ENCODE measurements at regions not wholly inside any gene's neighbourhood (a gene's known extent, or its start where the extent isn't known, plus 50 kb on each side); places are given as distances from the start of the nearest gene placed in this dataset.
"Not testable (repeated sequence)": the region's sequence is repeated elsewhere in the genome, so short reads cannot be mapped to it uniquely, and the experiment has no call there.

DNA sequence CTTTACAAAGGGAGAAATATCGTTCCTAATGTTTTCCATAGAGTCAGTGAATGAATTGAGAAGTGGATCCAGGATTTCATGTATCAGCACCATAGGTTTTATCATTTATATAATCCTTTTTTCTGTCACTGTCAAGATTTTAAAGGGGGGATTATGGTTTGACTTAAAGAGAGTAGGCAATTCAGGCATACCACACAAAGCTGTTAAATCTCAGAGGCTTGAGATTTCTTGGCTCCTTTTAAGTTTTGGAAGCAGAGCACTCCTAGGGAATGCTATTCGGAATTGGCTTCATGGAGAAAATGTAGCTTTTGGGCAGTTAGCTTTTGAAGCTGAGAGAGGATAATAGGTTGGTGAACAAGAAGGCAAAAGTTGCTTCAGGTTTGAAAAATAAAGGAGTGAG, 274.7 kb downstream of the SOX4 start:
- H3K9me3 ChIP-seq (ENCODE audit: control insufficient read depth, insufficient read depth, low read length) = no peaks in the 10 kb centered on the region
- H3K4me3 ChIP-seq (ENCODE audit: low read depth, low read length) = no peak overlapping the region
- no peaks in the 10 kb centered on the region for H3K36me3 ChIP-seq (ENCODE audit: control insufficient read depth, insufficient read depth, low read length)
- no peaks in the 10 kb centered on the region for H3K27me3 ChIP-seq (ENCODE audit: control insufficient read depth, insufficient read depth, low read length)
- H3K9ac ChIP-seq (ENCODE audit: low read depth, low read length) = no peak overlapping the region
- peaks cover 2% of the 10 kb centered on the region for H3K4me1 ChIP-seq (ENCODE audit: control insufficient read depth, insufficient read depth, low read length)

GRCh38 chr6:21869085-21869771, 275.7 kb downstream of the SOX4 start:
- Histone ChIP-seq H3K4me1 (ENCODE audit: control insufficient read depth, insufficient read depth, low read length) (peaks cover 2% of the 10 kb centered on the region), H3K36me3 (ENCODE audit: control insufficient read depth, insufficient read depth, low read length) (no peaks in the 10 kb centered on the region), H3K4me3 (ENCODE audit: low read depth, low read length) (no peak overlapping the region), H3K9ac (ENCODE audit: low read depth, low read length) (no peak overlapping the region), H3K9me3 (ENCODE audit: control insufficient read depth, insufficient read depth, low read length) (no peaks in the 10 kb centered on the region), H3K27me3 (ENCODE audit: control insufficient read depth, insufficient read depth, low read length) (no peaks in the 10 kb centered on the region)

- H3K36me3 ChIP-seq (ENCODE audit: control insufficient read depth, insufficient read depth, low read length) = peaks cover 5% of the 10 kb centered on the region
- H3K9ac ChIP-seq (ENCODE audit: low read depth, low read length) = no peak overlapping the region
- H3K4me3 ChIP-seq (ENCODE audit: low read depth, low read length) = no peak overlapping the region
- no peaks in the 10 kb centered on the region for H3K9me3 ChIP-seq (ENCODE audit: control insufficient read depth, insufficient read depth, low read length)
- H3K27me3 ChIP-seq (ENCODE audit: control insufficient read depth, insufficient read depth, low read length) = no peaks in the 10 kb centered on the region
- H3K4me1 ChIP-seq (ENCODE audit: control insufficient read depth, insufficient read depth, low read length) = peaks cover 2% of the 10 kb centered on the region
Observed at GRCh38 chr6:21870076-21870730, 276.7 kb downstream of the SOX4 start.

- no peak overlapping the region for H3K4me3 ChIP-seq (ENCODE audit: low read depth, low read length)
- no peak overlapping the region for H3K9ac ChIP-seq (ENCODE audit: low read depth, low read length)
- no peaks in the 10 kb centered on the region for H3K9me3 ChIP-seq (ENCODE audit: control insufficient read depth, insufficient read depth, low read length)
- H3K27me3 ChIP-seq (ENCODE audit: control insufficient read depth, insufficient read depth, low read length) = no peaks in the 10 kb centered on the region
- peaks cover 5% of the 10 kb centered on the region for H3K36me3 ChIP-seq (ENCODE audit: control insufficient read depth, insufficient read depth, low read length)
- peaks cover 2% of the 10 kb centered on the region for H3K4me1 ChIP-seq (ENCODE audit: control insufficient read depth, insufficient read depth, low read length)
Observed at GRCh38 chr6:21871831-21872230, 278.3 kb downstream of the SOX4 start.

GRCh38 chr6:21872749-21873148, 279.2 kb downstream of the SOX4 start:
- Histone ChIP-seq H3K9ac (ENCODE audit: low read depth, low read length) (no peak overlapping the region), H3K4me1 (ENCODE audit: control insufficient read depth, insufficient read depth, low read length) (peaks cover 2% of the 10 kb centered on the region), H3K9me3 (ENCODE audit: control insufficient read depth, insufficient read depth, low read length) (no peaks in the 10 kb centered on the region), H3K27me3 (ENCODE audit: control insufficient read depth, insufficient read depth, low read length) (no peaks in the 10 kb centered on the region), H3K36me3 (ENCODE audit: control insufficient read depth, insufficient read depth, low read length) (peaks cover 5% of the 10 kb centered on the region), H3K4me3 (ENCODE audit: low read depth, low read length) (no peak overlapping the region)

DNA sequence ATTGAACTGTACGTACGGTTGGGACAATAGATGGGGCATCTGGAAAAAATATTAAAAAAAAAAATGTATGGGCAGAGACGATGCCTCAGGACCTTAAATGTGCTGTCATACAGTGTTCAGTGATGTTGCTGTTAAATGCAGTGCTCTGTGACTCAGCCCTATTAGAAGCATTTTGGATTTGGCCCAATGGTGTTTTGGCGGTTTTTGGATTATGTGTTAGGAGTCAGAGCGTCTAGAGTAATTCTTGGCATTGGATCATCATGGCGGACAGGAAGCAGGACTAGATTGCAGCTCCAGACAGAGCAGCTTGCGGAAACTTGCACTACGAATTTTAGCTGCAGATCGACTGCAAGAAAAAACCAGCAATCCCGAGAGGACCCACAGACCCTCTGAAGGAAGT, 280.0 kb downstream of the SOX4 start:
- Histone ChIP-seq H3K9me3 (ENCODE audit: control insufficient read depth, insufficient read depth, low read length) (no peaks in the 10 kb centered on the region), H3K36me3 (ENCODE audit: control insufficient read depth, insufficient read depth, low read length) (peaks cover 5% of the 10 kb centered on the region), H3K9ac (ENCODE audit: low read depth, low read length) (no peak overlapping the region), H3K4me3 (ENCODE audit: low read depth, low read length) (no peak overlapping the region), H3K27me3 (ENCODE audit: control insufficient read depth, insufficient read depth, low read length) (no peaks in the 10 kb centered on the region), H3K4me1 (ENCODE audit: control insufficient read depth, insufficient read depth, low read length) (peaks cover 2% of the 10 kb centered on the region)

GRCh38 chr6:21874372-21874771, 280.8 kb downstream of the SOX4 start:
- Histone ChIP-seq H3K27me3 (ENCODE audit: control insufficient read depth, insufficient read depth, low read length) (no peaks in the 10 kb centered on the region), H3K9ac (ENCODE audit: low read depth, low read length) (no peak overlapping the region), H3K4me1 (ENCODE audit: control insufficient read depth, insufficient read depth, low read length) (peaks cover 2% of the 10 kb centered on the region), H3K9me3 (ENCODE audit: control insufficient read depth, insufficient read depth, low read length) (no peaks in the 10 kb centered on the region), H3K36me3 (ENCODE audit: control insufficient read depth, insufficient read depth, low read length) (peaks cover 5% of the 10 kb centered on the region), H3K4me3 (ENCODE audit: low read depth, low read length) (no peak overlapping the region)

GRCh38 chr6:21877037-21877436, 283.5 kb downstream of the SOX4 start:
- not testable (repeated sequence) for H3K9me3 ChIP-seq (ENCODE audit: control insufficient read depth, insufficient read depth, low read length); H3K9ac ChIP-seq (ENCODE audit: low read depth, low read length)

GRCh38 chr6:21880249-21880648, 286.7 kb downstream of the SOX4 start:
- not testable (repeated sequence) for H3K4me1 ChIP-seq (ENCODE audit: control insufficient read depth, insufficient read depth, low read length); H3K9ac ChIP-seq (ENCODE audit: low read depth, low read length); H3K36me3 ChIP-seq (ENCODE audit: control insufficient read depth, insufficient read depth, low read length); H3K27me3 ChIP-seq (ENCODE audit: control insufficient read depth, insufficient read depth, low read length); H3K4me3 ChIP-seq (ENCODE audit: low read depth, low read length); H3K9me3 ChIP-seq (ENCODE audit: control insufficient read depth, insufficient read depth, low read length)

More at GRCh38 chr6:21877037-21877436, 283.5 kb downstream of the SOX4 start:
- not testable (repeated sequence) for H3K4me3 ChIP-seq (ENCODE audit: low read depth, low read length); H3K4me1 ChIP-seq (ENCODE audit: control insufficient read depth, insufficient read depth, low read length); H3K27me3 ChIP-seq (ENCODE audit: control insufficient read depth, insufficient read depth, low read length); H3K36me3 ChIP-seq (ENCODE audit: control insufficient read depth, insufficient read depth, low read length)

DNA sequence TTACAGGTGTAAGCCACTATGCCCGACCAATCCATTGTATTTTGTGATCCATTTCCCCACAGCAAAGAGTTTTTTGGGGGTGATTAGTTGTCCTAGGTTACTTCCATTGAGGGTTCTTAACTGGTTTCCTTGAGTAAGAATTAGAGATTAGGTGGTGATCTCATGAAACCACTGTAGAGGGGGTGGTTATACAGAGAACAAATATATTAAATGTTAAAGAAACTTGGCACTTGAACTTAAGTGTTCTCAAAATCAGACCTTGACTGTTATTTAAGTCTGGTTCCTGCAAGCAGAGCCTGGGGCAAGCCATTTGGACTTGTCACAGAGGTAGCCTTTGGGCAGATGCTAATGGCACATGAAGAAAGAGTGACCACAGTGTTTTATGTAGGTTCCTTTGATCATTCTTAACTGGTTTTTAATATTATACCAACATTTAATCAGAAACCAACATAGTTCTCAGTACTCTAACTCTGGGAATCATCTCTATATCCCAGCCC, 288.5 kb downstream of the SOX4 start:
- Histone ChIP-seq H3K9ac (ENCODE audit: low read depth, low read length) (no peak overlapping the region), H3K9me3 (ENCODE audit: control insufficient read depth, insufficient read depth, low read length) (no peaks in the 10 kb centered on the region), H3K36me3 (ENCODE audit: control insufficient read depth, insufficient read depth, low read length) (no peaks in the 10 kb centered on the region), H3K4me3 (ENCODE audit: low read depth, low read length) (no peak overlapping the region), H3K27me3 (ENCODE audit: control insufficient read depth, insufficient read depth, low read length) (no peaks in the 10 kb centered on the region), H3K4me1 (ENCODE audit: control insufficient read depth, insufficient read depth, low read length) (no peaks in the 10 kb centered on the region)

GRCh38 chr6:21883595-21884328, 290.2 kb downstream of the SOX4 start:
- Histone ChIP-seq H3K9me3 (ENCODE audit: control insufficient read depth, insufficient read depth, low read length) (no peaks in the 10 kb centered on the region), H3K4me3 (ENCODE audit: low read depth, low read length) (no peak overlapping the region), H3K27me3 (ENCODE audit: control insufficient read depth, insufficient read depth, low read length) (no peaks in the 10 kb centered on the region), H3K9ac (ENCODE audit: low read depth, low read length) (no peak overlapping the region), H3K36me3 (ENCODE audit: control insufficient read depth, insufficient read depth, low read length) (no peaks in the 10 kb centered on the region), H3K4me1 (ENCODE audit: control insufficient read depth, insufficient read depth, low read length) (no peaks in the 10 kb centered on the region)

- Histone ChIP-seq H3K4me3 (ENCODE audit: low read depth, low read length) (no peak overlapping the region), H3K36me3 (ENCODE audit: control insufficient read depth, insufficient read depth, low read length) (no peaks in the 10 kb centered on the region), H3K4me1 (ENCODE audit: control insufficient read depth, insufficient read depth, low read length) (no peaks in the 10 kb centered on the region), H3K9ac (ENCODE audit: low read depth, low read length) (no peak overlapping the region), H3K27me3 (ENCODE audit: control insufficient read depth, insufficient read depth, low read length) (no peaks in the 10 kb centered on the region), H3K9me3 (ENCODE audit: control insufficient read depth, insufficient read depth, low read length) (no peaks in the 10 kb centered on the region)
Observed at GRCh38 chr6:21885111-21885510, 291.6 kb downstream of the SOX4 start.

Measured in iPS-15b (cell line).